ENCODE measurements at regions not wholly inside any gene's neighbourhood (a gene's known extent, or its start where the extent isn't known, plus 50 kb on each side); places are given as distances from the start of the nearest gene placed in this dataset.

GRCh38 chr4:66852843-66853242 is 692.5 kb downstream of the CENPC start:
- TF ChIP-seq SUZ12 (IDR thresholded peaks at IDR 0.05; ENCODE audit: extremely low read depth, insufficient read depth, insufficient read length) (no peak), ZNF274 (IDR thresholded peaks at IDR 0.05; ENCODE audit: low read depth, low read length) (no peak), YY1 (IDR thresholded peaks at IDR 0.05; ENCODE audit: insufficient read depth, insufficient read length) (no peak)

Measured in NT2/D1 (cell line).